K562 (cell line): ENCODE measurements at regions not wholly inside any gene's neighbourhood (a gene's known extent, or its start where the extent isn't known, plus 50 kb on each side); places are given as distances from the start of the nearest gene placed in this dataset.

ENCODE experiments used
- E2F8 ChIP-seq: fragments of 450-650 bp; IDR thresholded peaks from 2 replicates; pipeline ENCODE4 v1.7.1; 2018; ENCODE audit warnings: mild to moderate bottlenecking, low read depth; ENCODE audit not compliant: partially characterized antibody
- MGA ChIP-seq: fragments of 450-650 bp; IDR thresholded peaks from 2 replicates; pipeline ENCODE4 v1.6.1; 2016; ENCODE audit warnings: mild to moderate bottlenecking, moderate library complexity
- ZFP30 ChIP-seq: fragments of 250-450 bp; sonication (Bioruptor Pico); IDR thresholded peaks from 2 replicates; pipeline ENCODE4 v1.8.0; 2022; ENCODE audit warnings: moderate library complexity, mild to moderate bottlenecking, inconsistent platforms, borderline replicate concordance

- TF ChIP-seq E2F8 (no peak), MGA (no peak), ZFP30 (CRISPR knock-in tag) (no peak)
Measured at GRCh38 chr5:167616043-167616890, 675.2 kb upstream of the WWC1 start (continued).
